HepG2 (cell line): ENCODE measurements at regions not wholly inside any gene's neighbourhood (a gene's known extent, or its start where the extent isn't known, plus 50 kb on each side); places are given as distances from the start of the nearest gene placed in this dataset.

ENCODE experiments used
- ATAC-seq: fragments of 200-7000 bp; cut with Tn5 transposase; 3 replicates; pipeline ENCODE4 v1.9.1; 2020; ENCODE audit warnings: mild to moderate bottlenecking, moderate library complexity
- BruUV-seq: library from RNA; stranded (reverse); fragments of 400-500 nt; replicated peaks from 2 replicates; lab custom pipeline; 2021; lab: Mats Ljungman, UMichigan
- CTCF ChIA-PET: fragments of 300-600 bp; formaldehyde crosslinking; extraction: SDS; loops from one replicate; lab custom pipeline; 2021; ENCODE audit warnings: low total read pairs, inconsistent platforms, low intra/inter-chr PET ratio; lab: Yijun Ruan, JAX
- POLR2A ChIA-PET: fragments of 350-600 bp; sonication (Branson Sonifier 250); formaldehyde crosslinking; loops from one replicate; lab custom pipeline; 2020; ENCODE audit warnings: antibody characterized with exemption, inconsistent platforms; lab: Yijun Ruan, JAX
- DNase-seq: peaks from one replicate; pipeline ENCODE4 v3.0.0-alpha.2; 2015; ENCODE audit warnings: low spot score
- FAIRE-seq: peaks from 3 replicates; lab custom pipeline; 2011; peaks lifted over from hg19 to GRCh38; lab: Jason Lieb, UNC
- H2AFZ ChIP-seq: one replicate; pipeline ENCODE4 v1.6.1; 2011; ENCODE audit warnings: low read length, inconsistent platforms
- H3K27ac ChIP-seq: fragments of 300-600 bp; 3 replicates; pipeline ENCODE4 v1.8.0; 2011; ENCODE audit warnings: mixed run types, mild to moderate bottlenecking, mixed read lengths, low read length, inconsistent platforms; ENCODE audit not compliant: insufficient read depth; ENCODE audit errors: extremely low read length
- H3K27me3 ChIP-seq, 2 experiments: fragments of 200-600 bp in 1 of 2; 2 replicates in 1 of 2; 3 replicates in 1 of 2; pipeline versions ENCODE4 v1.6.0 to v1.8.0; 2011; ENCODE audit warnings: low read length in 2 of 2, mild to moderate bottlenecking in 2 of 2, moderate library complexity in 2 of 2, inconsistent platforms in 1 of 2; ENCODE audit not compliant: insufficient read depth in 2 of 2, control insufficient read depth in 1 of 2
- H3K36me3 ChIP-seq, 2 experiments: fragments of 200-600 bp in 1 of 2; replicated peaks in 1 of 2; 2 replicates in 1 of 2; 3 replicates in 1 of 2; pipeline versions ENCODE4 v1.5.1 to v1.8.0; 2011; ENCODE audit warnings: low read length in 2 of 2, inconsistent platforms in 1 of 2; ENCODE audit not compliant: insufficient read depth in 2 of 2, control insufficient read depth in 1 of 2
- H3K4me1 ChIP-seq: 2 replicates; pipeline ENCODE4 v1.5.1; 2012; ENCODE audit warnings: low read length, inconsistent platforms; ENCODE audit not compliant: insufficient read depth
- H3K4me2 ChIP-seq: 2 replicates; pipeline ENCODE4 v1.6.0; 2011; ENCODE audit warnings: low read depth, low read length, inconsistent platforms
- H3K4me3 ChIP-seq, 3 experiments: fragments of 200-600 bp in 1 of 3; sonication (generic), shearing (Covaris generic) in 1 of 3; replicated peaks in 1 of 3; 2 replicates each; pipeline ENCODE4 v1.5.1; 2011 to 2016; ENCODE audit warnings: low read length in 3 of 3, inconsistent platforms in 2 of 3, low read depth in 2 of 3, mild to moderate bottlenecking in 2 of 3, control low read depth in 1 of 3, mixed read lengths in 1 of 3; ENCODE audit not compliant: insufficient read depth in 1 of 3
- H3K79me2 ChIP-seq: one replicate; pipeline ENCODE4 v1.6.1; 2011; ENCODE audit warnings: low read length, inconsistent platforms; ENCODE audit not compliant: insufficient read depth
- H3K9ac ChIP-seq: 2 replicates; pipeline ENCODE4 v1.6.0; 2011; ENCODE audit warnings: mild to moderate bottlenecking, low read depth, low read length, inconsistent platforms; ENCODE audit not compliant: insufficient read depth
- H3K9me3 ChIP-seq: 2 replicates; pipeline ENCODE4 v1.5.1; 2012; ENCODE audit warnings: mild to moderate bottlenecking, low read length
- H4K20me1 ChIP-seq: 2 replicates; pipeline ENCODE4 v1.6.0; 2011; ENCODE audit warnings: inconsistent platforms, mild to moderate bottlenecking, low read length, moderate library complexity; ENCODE audit not compliant: insufficient read depth
- GABPA ChIP-seq, 2 experiments: IDR thresholded peaks; 2 replicates each; pipeline ENCODE4 v1.6.1; 2011 to 2016; ENCODE audit warnings: low read depth in 2 of 2, low read length in 1 of 2, missing biosample characterization in 1 of 2, missing genetic modification characterization in 1 of 2
- ISL2 ChIP-seq: sonication (generic); formaldehyde crosslinking; IDR thresholded peaks from 2 replicates; pipeline ENCODE4 v1.5.0; 2020; ENCODE audit warnings: missing genetic modification reagents
- MLLT10 ChIP-seq: sonication (generic); formaldehyde crosslinking; IDR thresholded peaks from 2 replicates; pipeline ENCODE4 v1.4.0; 2020; ENCODE audit warnings: missing genetic modification reagents
- MLX ChIP-seq: IDR thresholded peaks from 2 replicates; pipeline ENCODE4 v1.6.1; 2016
- MXD1 ChIP-seq: sonication (generic); formaldehyde crosslinking; IDR thresholded peaks from 2 replicates; pipeline ENCODE4 v1.4.0; 2020; ENCODE audit warnings: mild to moderate bottlenecking, missing genetic modification reagents
- ONECUT2 ChIP-seq: sonication (generic); formaldehyde crosslinking; IDR thresholded peaks from 2 replicates; pipeline ENCODE4 v1.4.0; 2020; ENCODE audit warnings: missing genetic modification reagents
- PTBP1 ChIP-seq: fragments of 200-400 bp; formaldehyde crosslinking; IDR thresholded peaks from 2 replicates; pipeline ENCODE4 v1.6.1; 2018; ENCODE audit warnings: low read length, low read depth; ENCODE audit not compliant: poor library complexity, severe bottlenecking
- SNAPC2 ChIP-seq: sonication (generic); formaldehyde crosslinking; IDR thresholded peaks from 2 replicates; pipeline ENCODE4 v1.8.1; 2022; ENCODE audit warnings: mild to moderate bottlenecking, missing genetic modification reagents
- ZBTB33 ChIP-seq: sonication (generic); formaldehyde crosslinking; IDR thresholded peaks from 2 replicates; pipeline ENCODE4 v1.4.0; 2020; ENCODE audit warnings: missing genetic modification reagents
- ZBTB37 ChIP-seq: sonication (generic); formaldehyde crosslinking; IDR thresholded peaks from 2 replicates; pipeline ENCODE4 v1.4.0; 2020; ENCODE audit warnings: mild to moderate bottlenecking, missing genetic modification reagents
- ZNF546 ChIP-seq: sonication (generic); formaldehyde crosslinking; conservative IDR thresholded peaks from 2 replicates; pipeline ENCODE4 v1.8.1; 2023; ENCODE audit warnings: mild to moderate bottlenecking, missing genetic modification reagents
- ZNF570 ChIP-seq: sonication (generic); formaldehyde crosslinking; IDR thresholded peaks from 2 replicates; pipeline ENCODE4 v1.4.0; 2020; ENCODE audit warnings: mild to moderate bottlenecking, missing genetic modification reagents, borderline replicate concordance
- ZNF7 ChIP-seq: IDR thresholded peaks from 2 replicates; pipeline ENCODE4 v1.6.1; 2016; ENCODE audit warnings: missing biosample characterization, missing genetic modification reagents
- ZNF777 ChIP-seq: sonication (generic); formaldehyde crosslinking; IDR thresholded peaks from 2 replicates; pipeline ENCODE4 v1.4.0; 2020; ENCODE audit warnings: missing genetic modification reagents
- WGBS: methylation state at CpG from one replicate; pipeline ENCODE4 v1.1.6; 2017; ENCODE audit warnings: low lambda C conversion rate; 5-methylcytosine and 5-hydroxymethylcytosine counted together
- in situ Hi-C: cut with HindIII; loops from 2 replicates; pipeline ENCODE4 v1.10.0; 2017; ENCODE audit warnings: low pct_unique_long_range_greater_than_20kb; ENCODE audit not compliant: extremely low pct_ligation_motif_present
- intact Hi-C: fragments of 100-400 bp; cut with micrococcal nuclease; formaldehyde crosslinking; loops from one replicate; pipeline ENCODE4 v1.10.0; 2022; ENCODE audit not compliant: unreplicated experiment

GRCh38 chr18:54521846-54522245 lies 69.2 kb upstream of the DYNAP start:
- ChIA-PET POLR2A (no interaction called here), CTCF (no interaction called here)
- no peaks in the 10 kb centered on the region for H4K20me1 ChIP-seq
- no peaks in the 10 kb centered on the region for H3K4me1 ChIP-seq
- H3K27ac ChIP-seq: no peak overlapping the region
- TF ChIP-seq ZBTB33 (no peak), MLX (CRISPR knock-in tag) (no peak), ZNF7 (no peak)
- in situ Hi-C loops: no loop called here
- no peak overlapping the region for H3K4me3 ChIP-seq
- DNase-seq (no peak), ATAC-seq (no peak), FAIRE-seq (no peak)
- H3K79me2 ChIP-seq: no peaks in the 10 kb centered on the region
- no peaks in the 10 kb centered on the region for H3K9me3 ChIP-seq
- H3K4me2 ChIP-seq: no peak overlapping the region
- 5% methylated on average over 1 of the region's 1 CpG for WGBS
- H3K9ac ChIP-seq: no peak overlapping the region
- intact Hi-C loops: no loop called here
- H2AFZ ChIP-seq: no peak overlapping the region
- BruUV-seq: no TSS peak
- H3K27me3 ChIP-seq: no peaks in the 10 kb centered on the region; a peak in 1 of 5 replicates
- H3K36me3 ChIP-seq: no peaks in the 10 kb centered on the region

- no peak for DNase-seq
- 0% methylated on average over 1 of the region's 1 CpG for WGBS
Observed at GRCh38 chr18:54528942-54529376, 62.1 kb upstream of the DYNAP start.

More at GRCh38 chr18:54528942-54529376, 62.1 kb upstream of the DYNAP start:
- ChIA-PET CTCF (no interaction called here), POLR2A (no interaction called here)
- intact Hi-C loops: no loop called here
- Histone ChIP-seq H3K27me3 (no peaks in the 10 kb centered on the region), H3K36me3 (no peaks in the 10 kb centered on the region), H4K20me1 (no peaks in the 10 kb centered on the region), H3K4me1 (no peaks in the 10 kb centered on the region), H2AFZ (no peak overlapping the region), H3K4me3 (no peak overlapping the region), H3K27ac (no peak overlapping the region), H3K79me2 (no peaks in the 10 kb centered on the region), H3K9me3 (no peaks in the 10 kb centered on the region), H3K9ac (no peak overlapping the region), H3K4me2 (no peak overlapping the region)
- FAIRE-seq: no peak
- TF ChIP-seq ZNF777 (CRISPR knock-in tag) (no peak), ZNF546 (no peak), MLLT10 (CRISPR knock-in tag) (no peak), ZBTB37 (CRISPR knock-in tag) (no peak), ZNF570 (CRISPR knock-in tag) (no peak), MXD1 (CRISPR knock-in tag) (no peak), SNAPC2 (no peak), GABPA (IDR thresholded peaks at IDR 0.05; ENCODE audit: low read depth, low read length) (no peak), GABPA (CRISPR knock-in tag; IDR thresholded peaks at IDR 0.05; ENCODE audit: low read depth) (no peak), ISL2 (CRISPR knock-in tag) (no peak), ONECUT2 (CRISPR knock-in tag) (no peak), PTBP1 (no peak)
- no peak for ATAC-seq
- in situ Hi-C loops: no loop called here
- BruUV-seq: no TSS peak
